GM19452 (cell line): ENCODE measurements at regions not wholly inside any gene's neighbourhood (a gene's known extent, or its start where the extent isn't known, plus 50 kb on each side); places are given as distances from the start of the nearest gene placed in this dataset.

Experiments used
- ATAC-seq: cut with Tn5 transposase; IDR thresholded peaks from one replicate; pipeline ENCODE4 v1.9.1; 2021; ENCODE audit not compliant: unreplicated experiment

DNA sequence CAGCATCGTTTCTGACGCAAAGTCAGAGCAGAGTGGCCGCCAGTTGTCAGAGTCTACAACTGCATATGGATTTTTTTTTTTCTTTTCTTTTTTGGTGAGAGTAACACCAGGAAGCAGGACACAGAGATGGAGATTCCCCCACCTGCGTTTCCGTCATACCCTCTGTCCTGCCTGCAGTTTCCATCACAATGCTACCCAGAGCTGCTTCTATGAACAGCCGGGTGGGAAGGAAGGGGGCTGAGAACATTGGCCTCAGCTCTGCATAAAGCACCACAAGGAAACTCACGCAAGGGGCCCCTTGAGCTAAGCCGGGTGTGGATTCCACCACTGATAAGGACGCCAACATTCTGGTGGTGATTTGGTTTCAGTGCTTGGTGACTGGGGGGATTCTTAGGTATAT lies 183.5 kb upstream of the AFDN start:
- ATAC-seq = no peak

DNA sequence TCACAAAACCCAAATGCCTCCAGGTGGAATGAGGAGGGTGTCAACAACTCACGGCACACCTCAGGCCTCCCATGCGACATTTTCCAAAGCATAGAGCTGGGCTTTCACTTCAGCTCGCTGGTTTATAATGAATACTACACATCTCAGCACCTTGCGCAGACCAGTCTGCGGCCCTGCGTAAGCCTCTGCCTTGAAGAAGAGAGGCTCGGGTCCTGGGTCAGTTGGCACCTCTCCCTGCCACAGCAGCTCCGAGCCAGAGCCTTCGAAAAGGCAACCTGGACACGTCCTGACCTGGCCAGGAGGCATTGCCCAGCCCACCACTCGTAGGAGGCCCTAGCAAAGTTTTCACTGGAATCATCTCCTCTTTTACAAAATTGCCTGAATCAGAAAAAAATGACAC lies 183.0 kb upstream of the AFDN start:
- ATAC-seq = no peak

DNA sequence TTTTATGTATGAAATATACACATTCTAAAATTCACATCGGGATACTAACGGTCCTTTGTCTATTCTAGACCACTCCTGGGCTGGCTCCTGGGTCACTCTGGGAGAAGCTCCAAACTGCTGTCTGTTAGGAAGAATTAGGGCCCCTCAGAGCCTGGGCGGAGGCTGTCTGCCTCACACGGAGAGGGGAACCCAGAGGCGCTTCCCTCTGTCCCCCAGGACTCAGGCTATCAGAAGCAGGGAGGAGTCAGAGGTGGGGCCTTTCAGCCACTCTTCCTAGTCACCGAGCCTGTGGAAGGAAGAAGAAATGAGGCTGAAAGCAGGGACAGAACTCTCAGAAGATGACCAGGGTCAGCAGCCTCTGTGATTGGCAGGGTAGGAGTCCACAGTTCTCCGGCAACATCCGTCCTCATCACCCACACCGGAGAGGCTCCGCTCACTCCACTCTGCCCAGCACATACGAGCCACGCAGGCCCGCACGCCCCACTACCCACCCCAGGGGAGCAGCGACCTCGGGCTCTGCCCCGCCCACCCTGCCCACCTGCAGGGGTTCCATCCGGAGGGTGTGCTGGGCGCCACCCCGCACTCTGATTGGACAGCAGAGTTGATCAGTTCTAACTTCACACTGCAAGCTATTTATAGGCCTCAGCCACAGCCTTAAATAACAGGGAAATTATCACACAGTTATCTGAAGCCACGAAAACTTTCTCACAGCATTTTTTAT lies 182.1 kb upstream of the AFDN start:
- ATAC-seq = no peak

DNA sequence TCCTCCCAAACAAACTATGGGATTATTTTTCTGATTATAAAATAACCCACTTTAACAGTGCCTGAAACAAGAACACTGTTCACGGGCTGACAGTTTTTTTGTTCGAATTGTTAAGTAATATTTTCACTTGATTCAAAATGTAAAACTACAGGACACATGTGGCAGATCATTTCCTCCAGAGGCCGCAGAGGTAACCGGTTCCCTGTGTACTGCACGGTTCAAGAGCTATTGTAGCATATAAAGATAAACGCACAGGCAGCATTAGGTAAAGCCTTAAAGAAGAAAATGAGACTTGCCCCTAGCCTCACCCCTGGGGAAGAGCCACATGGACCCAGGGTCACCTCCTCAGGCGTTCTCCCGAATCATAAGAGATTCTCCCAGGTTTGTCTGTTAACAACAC lies 181.3 kb upstream of the AFDN start:
- no peak for ATAC-seq

DNA sequence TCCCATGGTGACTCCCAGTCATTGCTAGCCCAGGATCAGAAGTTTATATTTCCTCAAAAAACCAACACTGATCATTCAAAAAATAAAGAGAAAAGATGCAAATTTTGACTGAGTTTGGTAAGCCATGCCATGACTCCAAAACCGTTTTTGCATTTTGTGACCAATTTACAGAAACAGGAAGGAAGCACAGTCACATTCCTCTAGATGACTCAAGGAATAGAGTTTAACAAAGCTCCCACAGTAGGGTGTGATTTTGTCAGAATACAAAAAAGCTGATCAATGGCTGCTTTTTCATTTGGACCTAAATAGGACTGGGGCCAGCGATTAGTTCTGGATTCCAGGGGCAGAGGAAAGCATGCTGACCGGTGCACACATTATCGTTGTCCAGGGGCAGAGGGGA lies 179.4 kb upstream of the AFDN start:
- no peak for ATAC-seq

DNA sequence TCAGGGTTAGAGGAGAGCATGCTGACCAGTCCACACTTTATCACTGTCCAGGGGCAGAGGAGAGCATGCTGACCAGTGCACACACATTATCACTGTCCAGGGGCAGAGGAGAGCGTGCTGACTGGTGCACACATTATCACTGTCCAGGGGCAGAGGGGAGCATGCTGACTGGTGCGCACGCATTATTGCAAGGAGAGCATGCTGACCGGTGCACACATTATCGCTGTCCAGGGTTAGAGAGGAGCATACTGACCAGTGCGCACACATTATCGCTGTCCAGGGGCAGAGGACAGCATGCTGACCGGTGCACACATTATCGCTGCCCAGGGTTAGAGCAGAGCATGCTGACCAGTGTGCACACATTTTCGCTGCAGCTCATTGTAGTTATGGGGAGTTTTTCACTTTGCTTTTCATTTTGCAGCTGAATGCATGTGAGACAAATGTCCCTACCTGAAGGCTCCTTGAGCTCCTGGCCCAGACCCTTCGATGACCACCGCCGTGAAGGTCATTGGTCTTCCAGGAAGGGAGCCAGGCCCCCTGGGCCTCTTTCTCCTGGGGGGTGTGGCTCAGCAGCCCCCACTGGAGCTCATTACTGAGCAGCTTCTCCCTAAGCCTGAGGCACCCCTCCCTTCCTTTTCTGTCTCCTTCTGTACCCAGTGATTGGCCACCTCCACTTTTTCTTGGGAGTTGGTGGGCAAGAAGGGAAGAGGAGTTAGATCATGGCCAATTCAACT lies 178.8 kb upstream of the AFDN start:
- no peak for ATAC-seq

DNA sequence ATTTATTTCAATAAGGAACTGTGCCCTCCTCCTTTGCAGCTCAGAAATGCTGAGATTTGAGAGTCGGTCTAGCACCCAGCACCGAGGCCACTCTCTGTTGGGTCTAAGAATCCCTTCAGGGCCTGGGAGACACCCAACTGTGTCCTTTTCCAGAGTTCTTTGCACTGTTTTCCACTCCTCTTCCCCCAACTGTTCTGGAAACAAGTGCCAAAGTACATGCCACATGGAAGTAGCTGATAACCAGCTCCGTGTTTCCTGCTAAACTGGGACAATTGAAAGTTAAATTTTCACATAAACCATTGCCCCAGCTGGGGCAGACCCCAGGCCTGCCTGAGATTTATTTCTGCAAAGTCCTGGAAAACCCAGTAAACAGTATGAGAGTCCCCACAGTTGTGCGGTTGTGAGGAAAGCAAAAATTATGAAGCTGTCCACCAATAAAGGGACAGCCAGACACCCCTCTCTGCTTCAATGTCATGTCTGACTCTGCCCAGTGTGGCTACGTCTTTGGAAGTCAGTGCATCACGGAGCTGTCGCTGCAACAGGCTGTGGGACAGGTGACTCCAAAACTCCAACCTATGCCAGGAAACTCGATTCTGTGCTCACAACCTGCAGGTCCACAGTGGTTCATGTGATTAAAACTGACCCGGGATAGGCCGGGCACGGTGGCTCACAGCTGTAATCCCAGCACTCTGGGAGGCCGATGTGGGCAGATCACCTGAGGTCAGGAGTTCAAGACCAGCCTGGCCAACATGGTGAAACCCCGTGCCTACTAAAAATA lies 178.0 kb upstream of the AFDN start:
- no peak for ATAC-seq

DNA sequence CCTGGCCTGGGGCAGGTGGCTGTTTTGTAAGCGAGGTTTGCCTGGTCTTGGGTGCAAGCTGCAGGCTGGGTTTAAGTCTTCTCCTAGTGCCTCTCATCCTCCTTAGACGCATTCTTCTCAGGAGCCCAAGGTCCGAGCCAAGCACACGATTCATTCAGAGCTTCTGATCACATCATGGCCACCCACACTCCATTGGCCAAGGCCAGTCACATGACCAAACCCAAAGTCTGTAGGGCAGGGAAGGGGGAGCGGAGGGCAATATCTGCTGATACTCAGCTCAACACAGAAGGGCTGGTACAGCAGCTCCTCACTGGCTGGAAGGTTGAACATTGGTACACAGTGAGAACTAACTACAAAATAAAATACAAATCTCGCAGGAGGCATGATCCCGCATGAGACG lies 177.2 kb upstream of the AFDN start:
- no peak for ATAC-seq

DNA sequence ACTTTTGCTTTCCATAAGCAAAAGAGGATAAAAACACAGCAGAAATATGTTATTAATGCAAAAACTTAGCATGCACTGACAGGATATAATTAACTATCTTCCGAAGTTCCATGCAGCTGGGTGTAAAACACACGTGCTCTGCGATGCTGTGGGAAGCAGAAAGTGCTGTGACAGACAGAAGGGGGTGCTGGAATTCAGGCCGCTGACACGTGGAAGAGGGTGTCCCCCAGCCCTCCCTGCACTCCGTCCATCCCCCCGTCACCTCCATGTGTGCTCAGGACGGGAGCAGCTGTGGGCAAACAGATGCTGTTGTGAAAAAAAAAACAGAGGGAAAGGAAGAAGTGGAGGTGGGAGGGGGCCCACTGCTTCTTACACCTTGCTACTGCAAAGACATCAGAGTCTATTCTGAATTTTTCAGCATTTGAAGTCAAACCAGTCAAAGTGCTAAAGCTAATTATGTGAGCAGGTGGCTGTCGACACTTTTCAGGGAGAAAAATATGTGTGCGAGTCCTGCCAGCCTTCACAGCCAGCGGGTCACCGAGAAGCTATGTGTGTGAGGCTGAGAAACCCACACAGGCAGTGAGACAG lies 175.9 kb upstream of the AFDN start:
- no peak for ATAC-seq

DNA sequence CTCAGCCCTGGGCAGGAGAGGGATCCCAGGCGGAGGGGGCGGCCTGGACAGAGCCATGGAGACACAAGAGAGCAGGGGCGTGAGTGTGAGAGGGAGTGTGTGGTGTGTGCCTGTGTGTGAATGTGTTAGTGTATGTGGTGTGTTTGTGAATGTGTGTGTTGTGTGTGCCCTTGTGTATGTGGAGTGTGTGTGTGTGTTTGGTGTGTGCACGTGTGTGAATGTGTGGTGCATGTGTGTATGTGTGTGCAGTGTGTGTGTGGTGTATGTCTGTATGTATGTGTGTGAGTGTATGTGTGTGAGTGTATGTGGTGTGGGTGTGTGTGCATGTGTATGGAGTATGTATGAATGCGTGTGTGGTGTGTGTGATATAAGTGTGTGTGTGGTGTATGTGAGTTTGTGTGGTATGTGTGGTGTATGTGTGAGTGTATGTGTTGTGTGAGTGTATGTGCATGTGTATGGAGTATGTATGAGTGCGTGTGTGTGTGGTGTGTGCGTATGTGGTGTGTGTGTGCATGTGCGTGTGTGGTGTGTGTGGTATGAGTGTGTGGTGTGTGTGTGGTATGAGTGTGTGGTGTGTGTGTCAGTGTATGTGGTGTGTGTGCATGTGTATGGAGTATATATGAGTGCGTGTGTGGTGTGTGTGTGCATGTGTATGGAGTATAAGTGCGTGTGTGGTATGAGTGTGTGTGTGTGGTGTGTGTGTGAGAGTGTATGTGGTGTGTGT lies 175.2 kb upstream of the AFDN start:
- ATAC-seq = no peak

DNA sequence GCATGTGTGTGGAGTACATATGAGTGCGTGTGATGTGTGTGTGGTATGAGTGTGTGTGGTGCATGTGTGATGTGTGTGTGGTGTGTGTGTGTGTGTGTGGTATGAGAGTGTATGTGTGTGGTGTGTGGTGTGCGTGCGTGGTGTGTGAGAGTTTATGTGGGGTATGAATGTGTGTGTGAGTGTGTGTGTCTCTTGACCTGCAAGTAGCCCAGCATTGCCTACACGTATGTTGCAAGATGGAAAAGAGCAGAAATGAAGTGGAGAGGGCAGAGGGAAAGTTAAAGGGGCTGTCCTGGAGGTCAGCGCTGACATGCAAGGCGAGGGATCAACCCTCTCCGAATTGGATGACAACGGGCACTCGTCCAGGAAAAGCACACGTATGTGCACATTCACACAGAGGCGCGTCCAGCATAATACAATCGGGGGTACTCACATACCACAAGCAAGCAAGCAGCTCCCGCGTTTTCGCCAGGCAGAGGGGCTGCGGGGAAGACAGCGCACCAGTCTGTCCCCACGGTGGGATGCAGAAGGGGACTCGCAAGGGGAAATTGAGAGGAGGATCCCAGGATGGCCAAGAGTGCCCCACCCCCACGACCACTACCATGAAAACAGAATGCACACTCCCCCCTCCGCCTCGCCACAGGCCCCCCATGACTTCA lies 174.5 kb upstream of the AFDN start:
- no peak for ATAC-seq

DNA sequence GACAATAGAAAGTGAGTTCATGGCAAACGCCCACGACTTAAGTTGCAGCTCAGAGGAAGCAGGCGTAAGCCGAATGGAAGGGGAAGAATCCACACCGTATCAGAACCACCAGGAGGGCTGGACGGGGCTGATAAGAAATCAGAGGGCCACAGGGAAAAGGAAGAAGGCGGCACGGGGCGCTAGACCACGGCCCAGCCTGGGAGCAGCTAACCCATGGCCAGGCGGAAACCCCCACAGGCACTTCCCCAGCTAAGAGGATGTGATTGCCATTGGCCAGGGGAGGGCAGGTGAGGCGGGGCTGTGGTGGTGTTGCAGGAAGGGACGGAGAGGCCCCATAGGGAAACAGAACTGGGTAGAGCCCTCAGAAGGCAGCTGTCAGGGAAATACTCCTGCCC lies 174.0 kb upstream of the AFDN start:
- ATAC-seq = no peak

DNA sequence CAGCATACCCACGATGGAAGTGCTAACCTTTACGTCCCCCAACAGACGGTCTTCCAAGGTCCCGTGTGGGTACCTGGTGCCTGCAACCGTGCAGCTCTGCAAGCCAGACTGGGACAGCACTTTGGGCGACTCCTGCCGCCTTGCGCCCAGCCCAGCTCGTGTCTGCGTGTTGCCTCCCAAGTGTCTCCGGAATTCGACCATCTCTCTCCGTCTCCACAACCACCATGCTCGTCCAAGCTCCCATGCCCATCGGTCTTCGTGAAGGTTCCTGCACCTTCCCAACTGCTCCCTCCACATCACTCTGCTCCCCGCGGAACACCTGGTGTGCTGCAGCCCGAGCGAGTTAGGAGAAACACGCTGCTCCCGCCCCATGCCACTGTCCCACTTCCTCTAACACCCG lies 173.2 kb upstream of the AFDN start:
- ATAC-seq = no peak

DNA sequence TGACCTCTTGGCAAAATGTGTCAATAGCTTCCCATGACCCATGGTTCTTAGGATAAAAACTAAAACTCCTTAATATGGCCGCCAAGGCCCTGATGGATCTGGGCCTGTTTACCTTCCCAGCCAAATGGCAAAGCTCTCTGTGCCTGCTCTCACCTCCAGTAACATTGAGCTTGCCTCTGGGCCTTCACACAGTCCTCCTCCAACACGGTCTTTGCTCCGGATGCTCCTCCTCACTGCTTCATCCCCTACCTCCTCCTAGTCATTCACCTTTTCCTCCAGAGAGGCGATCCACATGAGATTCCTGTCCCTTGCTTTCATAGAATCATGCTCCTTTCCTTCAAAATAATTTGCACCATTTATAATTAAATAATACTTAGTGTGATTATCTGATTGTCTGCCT lies 172.3 kb upstream of the AFDN start:
- no peak for ATAC-seq

DNA sequence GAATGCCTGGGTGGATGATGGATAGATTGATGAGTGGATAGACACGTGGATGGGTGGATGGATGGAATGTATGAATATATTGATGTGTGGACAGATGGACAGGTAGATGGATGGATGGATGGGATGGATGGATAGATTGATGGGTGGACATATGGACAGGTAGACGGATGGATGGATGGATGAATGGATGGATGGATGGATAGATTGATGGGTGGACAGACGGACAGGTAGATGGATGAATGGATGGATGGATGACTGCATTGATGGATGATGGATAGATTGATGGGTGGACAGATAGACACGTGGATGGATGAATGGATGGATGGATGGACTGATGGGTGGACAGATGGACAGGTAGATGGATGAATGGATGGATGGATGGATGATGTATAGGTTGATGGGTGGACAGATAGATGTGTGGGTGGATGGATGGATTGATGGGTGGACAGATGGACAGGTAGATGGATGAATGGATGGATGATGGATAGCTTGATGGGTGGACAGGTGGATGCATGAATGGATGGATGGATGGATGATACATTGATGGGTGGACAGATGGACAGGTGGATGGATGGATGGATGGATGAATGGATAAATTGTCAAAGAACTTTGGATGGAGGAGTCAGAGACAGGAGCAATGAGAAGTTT lies 171.4 kb upstream of the AFDN start:
- ATAC-seq = no peak

DNA sequence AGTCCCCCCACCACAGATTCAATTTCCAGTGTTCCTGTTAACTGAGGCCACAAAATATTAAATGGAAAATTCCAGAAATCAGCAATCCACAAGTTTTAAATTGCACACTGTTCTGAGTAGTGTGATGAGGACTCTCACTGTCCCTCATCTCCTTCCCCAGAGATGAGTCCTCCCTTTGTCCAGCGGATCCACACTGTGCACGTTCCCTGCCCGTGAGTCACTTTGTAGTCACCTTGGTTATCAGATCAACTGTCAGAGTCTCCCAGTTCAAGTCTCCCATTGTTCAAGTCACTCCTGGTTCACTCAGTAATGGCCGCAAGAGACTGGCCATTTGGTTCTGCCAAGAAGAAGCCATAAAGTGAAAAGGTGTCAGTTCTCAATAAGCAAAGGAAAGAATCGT lies 168.6 kb upstream of the AFDN start:
- no peak for ATAC-seq

DNA sequence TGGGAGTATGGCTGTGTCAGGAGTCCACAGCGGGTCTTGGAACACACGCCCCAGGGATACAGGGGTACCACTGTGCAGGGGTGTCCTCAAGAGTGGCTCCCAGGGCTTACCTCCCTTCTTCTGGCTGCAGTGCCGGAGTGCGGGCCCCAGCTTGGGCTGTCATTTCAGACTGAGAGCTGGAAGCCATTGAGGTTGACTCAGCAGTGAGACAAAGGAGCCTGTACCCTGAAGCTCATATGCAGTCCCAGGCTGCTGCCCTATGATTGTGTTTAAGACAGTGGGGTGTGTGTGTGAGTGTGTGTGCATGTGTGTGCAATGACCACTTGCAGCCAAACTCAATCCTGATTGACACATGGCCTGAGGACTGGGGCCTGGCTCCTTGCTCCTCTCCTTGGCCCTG lies 167.7 kb upstream of the AFDN start:
- no peak for ATAC-seq

DNA sequence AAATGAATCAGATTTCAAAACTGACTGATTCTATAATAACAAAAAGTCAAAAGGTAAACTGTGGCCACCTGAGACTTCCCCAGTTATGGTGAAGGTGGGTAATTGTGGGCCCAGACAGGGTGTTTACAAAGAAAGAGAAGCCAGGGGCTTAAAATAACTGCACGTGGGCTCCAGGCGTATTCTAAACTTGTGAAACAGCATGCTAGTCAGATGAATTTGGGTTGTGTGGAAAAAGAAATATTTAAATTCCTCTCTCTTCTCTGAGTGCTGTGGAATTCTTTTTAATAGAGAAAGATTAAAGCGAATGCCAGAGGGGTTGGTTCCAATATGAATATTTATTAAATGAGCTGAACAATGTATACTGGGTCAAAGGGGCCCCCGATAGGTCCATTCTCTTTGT lies 166.3 kb upstream of the AFDN start:
- no peak for ATAC-seq

DNA sequence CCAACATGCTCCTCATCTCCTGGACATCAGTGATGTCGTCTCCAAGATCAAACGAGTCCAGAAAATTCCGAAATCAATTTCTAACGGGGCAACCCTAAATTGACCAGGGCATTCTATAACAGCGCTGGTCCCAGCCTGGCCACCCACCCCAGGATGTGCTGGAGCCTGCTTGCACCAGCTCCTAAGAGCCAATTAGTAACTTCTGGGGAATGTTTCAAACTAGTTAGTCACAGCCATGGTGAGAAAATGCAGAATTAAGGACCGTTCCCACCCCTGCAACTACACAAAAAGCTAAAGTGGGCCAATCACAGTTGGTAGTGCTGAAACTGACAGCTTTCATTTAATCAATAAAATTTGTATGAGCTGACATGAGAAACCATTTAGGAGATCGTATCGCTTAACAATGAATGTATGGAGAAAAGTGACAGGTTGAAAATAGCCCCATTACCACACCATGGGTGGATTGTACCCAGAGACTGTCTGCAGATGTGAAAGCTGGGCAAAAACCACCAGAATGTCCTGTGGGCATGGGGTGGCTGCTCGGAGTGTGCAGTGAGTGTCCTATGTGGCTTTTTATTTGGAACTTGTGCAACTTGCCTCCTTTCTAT lies 165.7 kb upstream of the AFDN start:
- no peak for ATAC-seq
